Liver (tissue), 8 donors: ENCODE measurements at regions not wholly inside any gene's neighbourhood (a gene's known extent, or its start where the extent isn't known, plus 50 kb on each side); places are given as distances from the start of the nearest gene placed in this dataset.

Experiments used
- DNase-seq: peaks from one replicate; pipeline ENCODE4 v3.0.0-alpha.2; 2017; ENCODE audit warnings: low spot score
- H3K27ac ChIP-seq, 2 donors: one replicate each; pipeline ENCODE4 v1.7.0; 2013; ENCODE audit warnings: inconsistent platforms in 2 of 2, low read length in 2 of 2, control low read depth in 1 of 2, low read depth in 1 of 2, mild to moderate bottlenecking in 1 of 2
- H3K27me3 ChIP-seq, 4 donors: one replicate each; pipeline versions ENCODE4 v1.6.1 to v1.7.0; 2013; ENCODE audit warnings: low read length in 3 of 4, inconsistent platforms in 1 of 4, mild to moderate bottlenecking in 1 of 4, moderate library complexity in 1 of 4; ENCODE audit not compliant: control insufficient read depth in 4 of 4, insufficient read depth in 4 of 4
- H3K36me3 ChIP-seq, 4 donors: one replicate each; pipeline versions ENCODE4 v1.6.1 to v1.7.0; 2013; ENCODE audit warnings: low read length in 3 of 4, mild to moderate bottlenecking in 3 of 4, low read depth in 1 of 4, moderate library complexity in 1 of 4; ENCODE audit not compliant: control insufficient read depth in 4 of 4, insufficient read depth in 3 of 4
- H3K4me1 ChIP-seq, 4 donors: one replicate each; pipeline versions ENCODE4 v1.6.1 to v1.7.0; 2013; ENCODE audit warnings: low read length in 3 of 4, mild to moderate bottlenecking in 3 of 4, moderate library complexity in 1 of 4; ENCODE audit not compliant: control insufficient read depth in 4 of 4, insufficient read depth in 4 of 4
- H3K4me3 ChIP-seq, 3 donors: one replicate each; pipeline versions ENCODE4 v1.6.1 to v1.7.0; 2013; ENCODE audit warnings: low read length in 3 of 3, control low read depth in 1 of 3, low read depth in 1 of 3, mild to moderate bottlenecking in 1 of 3
- H3K9ac ChIP-seq, 2 donors: one replicate each; pipeline ENCODE4 v1.7.0; 2013; ENCODE audit warnings: low read length in 2 of 2, mild to moderate bottlenecking in 2 of 2, moderate library complexity in 2 of 2, control low read depth in 1 of 2, low read depth in 1 of 2
- H3K9me3 ChIP-seq, 4 donors: one replicate each; pipeline versions ENCODE4 v1.6.1 to v1.7.0; 2013; ENCODE audit warnings: low read length in 3 of 4; ENCODE audit not compliant: control insufficient read depth in 4 of 4
- EGR1 ChIP-seq, 2 donors: IDR thresholded peaks; 2 replicates each; pipeline ENCODE4 v1.6.1; 2016 to 2018; ENCODE audit warnings: antibody characterized with exemption in 2 of 2, low read depth in 2 of 2
- FOXA1 ChIP-seq: IDR thresholded peaks from 2 replicates; pipeline ENCODE4 v1.6.1; 2016; ENCODE audit warnings: antibody characterized with exemption
- FOXA2 ChIP-seq: IDR thresholded peaks from 2 replicates; pipeline ENCODE4 v1.6.1; 2016; ENCODE audit warnings: antibody characterized with exemption
- HNF4A ChIP-seq, 2 donors: conservative IDR thresholded peaks; 2 replicates each; pipeline ENCODE4 v1.6.1; 2016; ENCODE audit warnings: antibody characterized with exemption in 2 of 2, mild to moderate bottlenecking in 2 of 2
- JUND ChIP-seq, 2 donors: IDR thresholded peaks; 2 replicates each; pipeline ENCODE4 v1.6.1; 2016; ENCODE audit warnings: antibody characterized with exemption in 2 of 2
- NR2F2 ChIP-seq: IDR thresholded peaks from 2 replicates; pipeline ENCODE4 v1.6.1; 2016; ENCODE audit warnings: antibody characterized with exemption
- SP1 ChIP-seq: IDR thresholded peaks from 2 replicates; pipeline ENCODE4 v1.6.1; 2018; ENCODE audit warnings: antibody characterized with exemption, mild to moderate bottlenecking
- YY1 ChIP-seq: IDR thresholded peaks from 2 replicates; pipeline ENCODE4 v1.6.1; 2016; ENCODE audit warnings: antibody characterized with exemption, mild to moderate bottlenecking
- WGBS: extraction: QIAGEN DNeasy Blood & Tissue Kit; methylation state at CpG from one replicate; pipeline ENCODE4 v1.1.7; 2013; 5-methylcytosine and 5-hydroxymethylcytosine counted together
- TF ChIP-seq, protein P1 (sequence below): IDR thresholded peaks from 2 replicates; pipeline ENCODE4 v1.6.1; 2016; ENCODE audit warnings: antibody characterized with exemption
- TF ChIP-seq, protein P2 (sequence below): fragments of 150-350 bp; IDR thresholded peaks from 2 replicates; pipeline ENCODE4 v1.5.1; 2017; ENCODE audit warnings: improper control_type of control experiment, low read depth, low read length; ENCODE audit not compliant: missing input control
- TF ChIP-seq, protein P3 (sequence below): IDR thresholded peaks from 2 replicates; pipeline ENCODE4 v1.6.1; 2016; ENCODE audit warnings: antibody characterized with exemption
- TF ChIP-seq, protein P4 (sequence below): IDR thresholded peaks from 2 replicates; pipeline ENCODE4 v1.6.1; 2016; ENCODE audit warnings: antibody characterized with exemption, mild to moderate bottlenecking
- donor health status: healthy.
- donor health status: healthy.
- donor health status: healthy.
- donor health status: healthy.
- donor health status: healthy.

DNA sequence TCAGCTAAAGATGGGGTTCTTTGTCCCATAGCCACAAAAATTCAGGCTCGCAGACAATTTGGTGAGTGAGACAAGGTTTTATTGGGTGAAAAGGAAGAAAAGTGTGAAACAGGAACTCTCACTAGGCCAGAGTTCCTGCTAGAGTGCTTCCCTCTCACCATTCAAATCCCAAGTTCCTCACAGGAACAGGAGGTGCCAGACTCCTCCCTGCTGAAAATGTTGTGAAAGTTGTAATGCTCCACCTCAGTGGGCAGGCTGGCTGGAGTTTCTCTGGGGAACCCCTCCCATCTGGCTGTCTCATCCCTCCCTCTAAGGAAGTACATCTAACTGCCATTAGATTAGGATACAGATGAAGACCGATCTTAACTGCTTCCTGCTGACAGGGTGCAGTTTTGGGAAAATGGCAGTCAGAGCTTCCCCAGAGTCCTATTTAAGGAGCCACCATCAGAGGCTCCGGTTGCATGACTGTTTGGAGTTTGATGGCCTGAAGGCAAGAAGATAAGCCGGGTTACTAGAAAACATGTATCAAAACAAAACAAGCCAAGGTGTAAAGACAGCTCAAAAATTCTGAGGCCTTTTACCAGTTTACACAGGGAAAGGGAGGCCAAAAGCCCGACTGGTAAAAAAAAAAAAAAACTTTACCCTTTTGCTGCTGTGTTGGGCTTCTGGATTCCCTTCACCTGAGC lies 127.6 kb downstream of the FSCB start:
- 62% methylated on average over 5 of the region's 5 CpGs for WGBS
- Histone ChIP-seq H3K4me1 (no peaks in the 10 kb centered on the region), H3K9me3 (peaks cover 0 to 10% (median under 1%) of the 10 kb centered on the region in 4 donors), H3K9ac (no peak overlapping the region), H3K27ac (no peak overlapping the region), H3K4me3 (no peak overlapping the region), H3K36me3 (no peaks in the 10 kb centered on the region), H3K27me3 (no peaks in the 10 kb centered on the region)
- no peak for TF ChIP-seq YY1
- no peak for TF ChIP-seq HNF4A (conservative IDR thresholded peaks at IDR 0.05)
- no peak for TF ChIP-seq NR2F2
- no peak for TF ChIP-seq EGR1 (IDR thresholded peaks at IDR 0.05; ENCODE audit: low read depth in 2 of 2)
- TF ChIP-seq, protein P1, sequence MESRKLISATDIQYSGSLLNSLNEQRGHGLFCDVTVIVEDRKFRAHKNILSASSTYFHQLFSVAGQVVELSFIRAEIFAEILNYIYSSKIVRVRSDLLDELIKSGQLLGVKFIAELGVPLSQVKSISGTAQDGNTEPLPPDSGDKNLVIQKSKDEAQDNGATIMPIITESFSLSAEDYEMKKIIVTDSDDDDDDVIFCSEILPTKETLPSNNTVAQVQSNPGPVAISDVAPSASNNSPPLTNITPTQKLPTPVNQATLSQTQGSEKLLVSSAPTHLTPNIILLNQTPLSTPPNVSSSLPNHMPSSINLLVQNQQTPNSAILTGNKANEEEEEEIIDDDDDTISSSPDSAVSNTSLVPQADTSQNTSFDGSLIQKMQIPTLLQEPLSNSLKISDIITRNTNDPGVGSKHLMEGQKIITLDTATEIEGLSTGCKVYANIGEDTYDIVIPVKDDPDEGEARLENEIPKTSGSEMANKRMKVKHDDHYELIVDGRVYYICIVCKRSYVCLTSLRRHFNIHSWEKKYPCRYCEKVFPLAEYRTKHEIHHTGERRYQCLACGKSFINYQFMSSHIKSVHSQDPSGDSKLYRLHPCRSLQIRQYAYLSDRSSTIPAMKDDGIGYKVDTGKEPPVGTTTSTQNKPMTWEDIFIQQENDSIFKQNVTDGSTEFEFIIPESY: no peak
- no peak for TF ChIP-seq SP1
- TF ChIP-seq, protein P2, sequence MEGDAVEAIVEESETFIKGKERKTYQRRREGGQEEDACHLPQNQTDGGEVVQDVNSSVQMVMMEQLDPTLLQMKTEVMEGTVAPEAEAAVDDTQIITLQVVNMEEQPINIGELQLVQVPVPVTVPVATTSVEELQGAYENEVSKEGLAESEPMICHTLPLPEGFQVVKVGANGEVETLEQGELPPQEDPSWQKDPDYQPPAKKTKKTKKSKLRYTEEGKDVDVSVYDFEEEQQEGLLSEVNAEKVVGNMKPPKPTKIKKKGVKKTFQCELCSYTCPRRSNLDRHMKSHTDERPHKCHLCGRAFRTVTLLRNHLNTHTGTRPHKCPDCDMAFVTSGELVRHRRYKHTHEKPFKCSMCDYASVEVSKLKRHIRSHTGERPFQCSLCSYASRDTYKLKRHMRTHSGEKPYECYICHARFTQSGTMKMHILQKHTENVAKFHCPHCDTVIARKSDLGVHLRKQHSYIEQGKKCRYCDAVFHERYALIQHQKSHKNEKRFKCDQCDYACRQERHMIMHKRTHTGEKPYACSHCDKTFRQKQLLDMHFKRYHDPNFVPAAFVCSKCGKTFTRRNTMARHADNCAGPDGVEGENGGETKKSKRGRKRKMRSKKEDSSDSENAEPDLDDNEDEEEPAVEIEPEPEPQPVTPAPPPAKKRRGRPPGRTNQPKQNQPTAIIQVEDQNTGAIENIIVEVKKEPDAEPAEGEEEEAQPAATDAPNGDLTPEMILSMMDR: no peak
- TF ChIP-seq FOXA2: no peak
- TF ChIP-seq, protein P3, sequence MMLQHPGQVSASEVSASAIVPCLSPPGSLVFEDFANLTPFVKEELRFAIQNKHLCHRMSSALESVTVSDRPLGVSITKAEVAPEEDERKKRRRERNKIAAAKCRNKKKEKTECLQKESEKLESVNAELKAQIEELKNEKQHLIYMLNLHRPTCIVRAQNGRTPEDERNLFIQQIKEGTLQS: no peak
- no peak for TF ChIP-seq JUND (IDR thresholded peaks at IDR 0.05)
- no peak for TF ChIP-seq FOXA1
- no peak for DNase-seq

DNA sequence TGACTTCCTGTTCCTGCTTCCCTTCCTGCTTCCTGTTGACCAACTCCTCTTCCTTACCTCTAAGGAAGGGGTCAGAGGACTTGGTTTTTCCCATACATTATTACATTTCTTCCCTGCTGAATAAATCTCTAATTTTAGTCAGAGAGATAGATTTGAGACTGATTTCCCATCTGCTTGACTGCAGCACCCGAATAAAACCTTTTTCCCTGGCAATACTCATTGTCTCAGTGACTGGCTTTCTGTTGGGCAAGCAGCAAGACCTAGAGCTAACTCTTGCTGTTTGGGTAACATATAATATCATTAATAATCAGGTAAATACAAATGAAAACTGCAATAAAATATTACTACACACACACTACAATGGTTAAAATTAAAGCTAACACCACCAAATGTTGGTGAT lies 132.2 kb downstream of the FSCB start:
- 75% methylated on average over 1 of the region's 1 CpG for WGBS
- no peak overlapping the region for H3K4me3 ChIP-seq
- TF ChIP-seq EGR1 (IDR thresholded peaks at IDR 0.05; ENCODE audit: low read depth in 2 of 2): no peak
- TF ChIP-seq, protein P4, sequence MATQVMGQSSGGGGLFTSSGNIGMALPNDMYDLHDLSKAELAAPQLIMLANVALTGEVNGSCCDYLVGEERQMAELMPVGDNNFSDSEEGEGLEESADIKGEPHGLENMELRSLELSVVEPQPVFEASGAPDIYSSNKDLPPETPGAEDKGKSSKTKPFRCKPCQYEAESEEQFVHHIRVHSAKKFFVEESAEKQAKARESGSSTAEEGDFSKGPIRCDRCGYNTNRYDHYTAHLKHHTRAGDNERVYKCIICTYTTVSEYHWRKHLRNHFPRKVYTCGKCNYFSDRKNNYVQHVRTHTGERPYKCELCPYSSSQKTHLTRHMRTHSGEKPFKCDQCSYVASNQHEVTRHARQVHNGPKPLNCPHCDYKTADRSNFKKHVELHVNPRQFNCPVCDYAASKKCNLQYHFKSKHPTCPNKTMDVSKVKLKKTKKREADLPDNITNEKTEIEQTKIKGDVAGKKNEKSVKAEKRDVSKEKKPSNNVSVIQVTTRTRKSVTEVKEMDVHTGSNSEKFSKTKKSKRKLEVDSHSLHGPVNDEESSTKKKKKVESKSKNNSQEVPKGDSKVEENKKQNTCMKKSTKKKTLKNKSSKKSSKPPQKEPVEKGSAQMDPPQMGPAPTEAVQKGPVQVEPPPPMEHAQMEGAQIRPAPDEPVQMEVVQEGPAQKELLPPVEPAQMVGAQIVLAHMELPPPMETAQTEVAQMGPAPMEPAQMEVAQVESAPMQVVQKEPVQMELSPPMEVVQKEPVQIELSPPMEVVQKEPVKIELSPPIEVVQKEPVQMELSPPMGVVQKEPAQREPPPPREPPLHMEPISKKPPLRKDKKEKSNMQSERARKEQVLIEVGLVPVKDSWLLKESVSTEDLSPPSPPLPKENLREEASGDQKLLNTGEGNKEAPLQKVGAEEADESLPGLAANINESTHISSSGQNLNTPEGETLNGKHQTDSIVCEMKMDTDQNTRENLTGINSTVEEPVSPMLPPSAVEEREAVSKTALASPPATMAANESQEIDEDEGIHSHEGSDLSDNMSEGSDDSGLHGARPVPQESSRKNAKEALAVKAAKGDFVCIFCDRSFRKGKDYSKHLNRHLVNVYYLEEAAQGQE: no peak
- TF ChIP-seq JUND (IDR thresholded peaks at IDR 0.05): no peak
- TF ChIP-seq YY1: no peak
- TF ChIP-seq NR2F2: no peak
- no peak overlapping the region for H3K9ac ChIP-seq
- no peaks in the 10 kb centered on the region for H3K36me3 ChIP-seq
- peaks cover 0 to 10% (median under 1%) of the 10 kb centered on the region in 4 donors for H3K9me3 ChIP-seq
- DNase-seq: no peak
- no peaks in the 10 kb centered on the region for H3K4me1 ChIP-seq
- H3K27me3 ChIP-seq: no peaks in the 10 kb centered on the region
- H3K27ac ChIP-seq: no peak overlapping the region
